Fibroblast of the aortic adventitia (primary cell): ENCODE measurements at regions not wholly inside any gene's neighbourhood (a gene's known extent, or its start where the extent isn't known, plus 50 kb on each side); places are given as distances from the start of the nearest gene placed in this dataset.
A peak's percentile ranks its signal among the peaks of the same experiment; 100 is the strongest.

ENCODE experiments used
- DNase-seq: peaks from one replicate; pipeline ENCODE4 v3.0.0-alpha.2; 2010; ENCODE audit warnings: low read depth
- H3K4me3 ChIP-seq: 2 replicates; pipeline ENCODE4 v1.5.1; 2011; ENCODE audit warnings: low read depth, mild to moderate bottlenecking, control low read depth, low read length, moderate library complexity
- CTCF ChIP-seq: IDR thresholded peaks from 2 replicates; pipeline ENCODE4 v1.5.1; 2011; ENCODE audit warnings: mild to moderate bottlenecking, low read length, control low read depth, inconsistent platforms; ENCODE audit not compliant: insufficient read depth

- no peak overlapping the region for H3K4me3 ChIP-seq
- DNase-seq: no peak
- no peak for TF ChIP-seq CTCF
These were observed 73.7 kb upstream of the ZNF516 start for GRCh38 chr18:76568731-76569130.

GRCh38 chr18:76567835-76568445 is 72.9 kb upstream of the ZNF516 start:
- TF ChIP-seq CTCF: no peak
- no peak overlapping the region for H3K4me3 ChIP-seq
- DNase-seq: no peak

GRCh38 chr18:76566987-76567386 is 71.9 kb upstream of the ZNF516 start:
- no peak for DNase-seq
- no peak for TF ChIP-seq CTCF

GRCh38 chr18:76565238-76566173 is 70.5 kb upstream of the ZNF516 start:
- peak overlapping the region; percentile 67 for H3K4me3 ChIP-seq
- DNase-seq: peak; percentile 97
- TF ChIP-seq CTCF: no peak

More at GRCh38 chr18:76566987-76567386, 71.9 kb upstream of the ZNF516 start:
- no peak overlapping the region for H3K4me3 ChIP-seq

- DNase-seq: no peak
- peak overlapping the region; percentile 19 for H3K4me3 ChIP-seq
- TF ChIP-seq CTCF: no peak
These were observed 69.7 kb upstream of the ZNF516 start for GRCh38 chr18:76564655-76565237.

- no peak for TF ChIP-seq CTCF
- no peak overlapping the region for H3K4me3 ChIP-seq
- peak; percentile 51 for DNase-seq
These were observed 69.1 kb upstream of the ZNF516 start for GRCh38 chr18:76564117-76564516.
